Heart left ventricle (tissue), 13 donors: ENCODE measurements at regions not wholly inside any gene's neighbourhood (a gene's known extent, or its start where the extent isn't known, plus 50 kb on each side); places are given as distances from the start of the nearest gene placed in this dataset.

Source experiments
- CTCF ChIP-seq, 12 donors: fragments of 200-600 bp; sonication (generic) in 4 of 12; IDR thresholded peaks; one replicate each; pipeline versions ENCODE4 v1.5.0 to v1.8.0; 2018 to 2022; ENCODE audit warnings: antibody characterized with exemption in 12 of 12, mild to moderate bottlenecking in 5 of 12
- POLR2A ChIP-seq, 2 donors: fragments of 450-650 bp; IDR thresholded peaks; one replicate each; pipeline ENCODE4 v1.6.1; 2017; ENCODE audit warnings: antibody characterized with exemption in 2 of 2, mild to moderate bottlenecking in 2 of 2, moderate library complexity in 2 of 2
- donor health status: ischemic (EF 13 %, LVEDD 7.1; RV severe dilation, severe dysfunction).
- donor health status: DM: no; HTN: yes; CAD: no.
- donor health status: DM: no; HTN: no; CAD: no.
- donor health status: ischemic (EF 25% LVEDD 6.9; RV normal size, moderate dysfunction).
- donor health status: ischemic (EF 25% LVEDD 5.7; RV mildly dilated, moderate dysfunction).
- donor health status: ischemic (EF 35%, LVEDD 5.7; RV mildly dilated, moderate dysfunction).
- donor health status: nonischemic (EF 11% LVEDD 7.7; RV severe dilation, severe dysfunction).
- donor health status: DM: yes; HTN: yes; CAD: no.
- donor health status: PGD.
- donor health status: ischemic (EF 29% LVEDD 5.4; RV normal size, mild dysfunction).
- donor health status: nonischemic (EF 23%, LVEDD 6.1; RV moderate dilation, normal function).

- TF ChIP-seq CTCF (IDR thresholded peaks at IDR 0.05) (no peak), POLR2A (IDR thresholded peaks at IDR 0.05) (no peak)
These were observed 595.5 kb upstream of the CHRM3 start for GRCh38 chr1:238790882-238791281.
